ENCODE measurements at regions not wholly inside any gene's neighbourhood (a gene's known extent, or its start where the extent isn't known, plus 50 kb on each side); places are given as distances from the start of the nearest gene placed in this dataset.

GRCh38 chr4:154973244-154974035 is 192.4 kb downstream of the RBM46 start:
- no peak overlapping the region for H3K27ac ChIP-seq
- no peaks in the 10 kb centered on the region for H3K36me3 ChIP-seq (ENCODE audit: low read depth, missing control alignments)
- no peaks in the 10 kb centered on the region for H3K4me1 ChIP-seq
- intact Hi-C loops (cut with DNase I; ENCODE audit: low total_unique reads), result no loop called here
- H3K9me3 ChIP-seq, result no peaks in the 10 kb centered on the region
- H3K27me3 ChIP-seq, result no peaks in the 10 kb centered on the region
- no peak for DNase-seq
- WGBS, 2 donors, result 62 to 69% methylated on average over 6 of the region's 6 CpGs
- H3K4me3 ChIP-seq, result no peak overlapping the region
- no peak for TF ChIP-seq POLR2A (IDR thresholded peaks at IDR 0.05)
- no peak for TF ChIP-seq CTCF (IDR thresholded peaks at IDR 0.05)

DNA sequence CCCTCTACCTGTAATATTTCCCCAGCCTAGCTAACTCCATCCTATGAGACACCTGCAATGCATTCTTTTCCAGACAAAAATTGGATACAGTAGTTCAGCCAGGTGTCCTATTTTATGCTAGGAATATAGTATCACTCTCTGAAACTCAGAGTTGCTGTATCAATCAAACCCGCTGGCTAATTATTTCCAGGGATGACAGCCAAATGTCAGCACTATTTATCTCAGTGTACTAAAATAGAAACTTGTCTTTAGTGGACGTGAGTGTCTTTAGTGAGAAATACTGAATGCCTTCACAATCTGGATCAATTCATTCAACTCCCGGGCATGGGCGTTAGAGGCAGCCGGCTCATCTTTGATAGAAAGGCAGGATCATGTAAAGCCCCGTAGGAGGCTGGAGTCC is 196.2 kb downstream of the RBM46 start:
- no peak overlapping the region for H3K4me3 ChIP-seq
- no peaks in the 10 kb centered on the region for H3K36me3 ChIP-seq (ENCODE audit: low read depth, missing control alignments)
- H3K27me3 ChIP-seq, result no peaks in the 10 kb centered on the region
- intact Hi-C loops (cut with DNase I; ENCODE audit: low total_unique reads), result no loop called here
- 63 to 79% methylated on average over 6 of the region's 6 CpGs for WGBS, 2 donors
- TF ChIP-seq POLR2A (IDR thresholded peaks at IDR 0.05) (no peak), CTCF (IDR thresholded peaks at IDR 0.05) (no peak)
- H3K27ac ChIP-seq, result no peak overlapping the region
- no peaks in the 10 kb centered on the region for H3K9me3 ChIP-seq
- peaks cover 1% of the 10 kb centered on the region for H3K4me1 ChIP-seq
- no peak for DNase-seq

DNA sequence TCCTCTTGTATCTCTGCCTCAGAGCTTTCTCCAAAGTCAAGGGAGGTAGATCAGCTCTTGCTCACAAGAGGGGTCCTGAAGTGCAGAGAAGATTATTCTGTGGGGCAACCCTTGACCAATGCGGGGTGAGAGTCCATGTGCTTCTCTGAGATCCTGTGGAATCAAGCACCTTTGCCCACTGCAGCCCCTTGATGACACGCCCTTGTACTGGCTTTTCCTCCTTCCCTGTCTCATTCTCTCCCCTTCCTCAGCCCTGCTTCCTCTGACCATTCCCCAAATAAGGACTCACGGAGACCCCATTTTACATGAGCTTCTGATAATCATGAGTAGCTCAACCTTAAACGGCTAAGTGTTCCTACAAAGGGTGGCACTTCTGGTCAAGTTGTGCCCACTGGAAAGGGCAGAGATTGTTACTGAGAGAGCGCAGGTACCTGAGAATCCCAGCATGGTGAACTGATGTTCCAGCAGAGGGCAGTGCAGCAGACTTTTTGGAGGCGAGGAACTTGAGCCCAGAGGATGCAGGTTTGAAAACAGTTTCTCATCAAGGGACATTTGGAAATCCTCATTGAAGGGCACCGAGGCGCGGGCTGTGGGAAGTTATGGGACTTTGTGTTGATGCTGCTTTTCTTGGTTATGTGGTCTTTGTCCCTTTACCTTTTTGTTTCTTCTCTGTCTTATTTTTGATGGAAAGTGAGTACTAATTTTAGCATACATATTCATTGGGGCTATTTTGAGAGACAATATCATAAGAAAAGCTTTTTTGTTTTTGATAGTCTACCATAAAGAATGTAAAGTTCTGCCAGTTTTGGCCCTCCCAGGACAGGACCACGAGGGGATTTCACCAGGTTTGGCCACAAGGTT is 201.3 kb downstream of the RBM46 start:
- Histone ChIP-seq H3K27ac (no peak overlapping the region), H3K27me3 (no peaks in the 10 kb centered on the region), H3K4me3 (no peak overlapping the region), H3K9me3 (no peaks in the 10 kb centered on the region), H3K4me1 (peaks cover 4% of the 10 kb centered on the region), H3K36me3 (ENCODE audit: low read depth, missing control alignments) (no peaks in the 10 kb centered on the region)
- DNase-seq, result peak; percentile 85
- intact Hi-C loops (cut with DNase I; ENCODE audit: low total_unique reads), result loop anchor here (10.0 kb wide), 1 partner anchor 392 kb away; the partner anchor contains the start of gene MAP9
- TF ChIP-seq CTCF (IDR thresholded peaks at IDR 0.05) (peak; percentile 50 to 69 (median 67)), POLR2A (IDR thresholded peaks at IDR 0.05) (no peak)
- WGBS, 2 donors, result 35 to 36% methylated on average over 10 of the region's 10 CpGs

DNA sequence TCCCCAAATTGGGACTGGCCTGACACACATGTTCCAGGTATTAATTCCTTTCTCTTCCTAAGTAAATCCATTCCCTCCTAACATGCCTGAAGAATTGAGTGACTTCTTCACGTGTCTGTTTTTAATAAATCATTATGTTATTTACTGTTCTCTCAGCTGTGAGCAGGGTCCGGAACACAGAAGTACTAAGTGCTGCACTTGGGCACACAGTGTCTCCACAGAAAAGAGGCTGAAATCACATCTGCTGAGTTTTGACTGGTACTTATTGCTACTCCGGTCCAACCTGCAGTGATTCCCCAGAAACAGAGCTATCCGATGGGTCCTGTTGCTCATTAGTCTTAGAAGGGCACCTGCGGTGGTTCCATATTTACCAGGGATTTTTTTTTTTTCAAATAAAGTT is 202.6 kb downstream of the RBM46 start:
- TF ChIP-seq CTCF (IDR thresholded peaks at IDR 0.05) (no peak), POLR2A (IDR thresholded peaks at IDR 0.05) (no peak)
- H3K9me3 ChIP-seq, result no peaks in the 10 kb centered on the region
- H3K4me1 ChIP-seq, result peaks cover 4% of the 10 kb centered on the region
- no peaks in the 10 kb centered on the region for H3K36me3 ChIP-seq (ENCODE audit: low read depth, missing control alignments)
- DNase-seq, result no peak
- no peak overlapping the region for H3K4me3 ChIP-seq
- intact Hi-C loops (cut with DNase I; ENCODE audit: low total_unique reads), result loop anchor here (10.0 kb wide), 1 partner anchor 391 kb away; the partner anchor contains the start of gene MAP9
- H3K27me3 ChIP-seq, result no peaks in the 10 kb centered on the region
- no peak overlapping the region for H3K27ac ChIP-seq
- WGBS, 2 donors, result 86 to 93% methylated on average over 5 of the region's 5 CpGs
